Stimulated activated CD4-positive, alpha-beta T cell treated with anti-CD3 and anti-CD28 coated beads, Interleukin-4, amount 100 ng/mL, for 24 hours (primary cell): ENCODE measurements at regions not wholly inside any gene's neighbourhood (a gene's known extent, or its start where the extent isn't known, plus 50 kb on each side); places are given as distances from the start of the nearest gene placed in this dataset.

ENCODE experiments used
- DNase-seq: peaks from one replicate; pipeline ENCODE4 v3.0.0-alpha.2; 2020

DNA sequence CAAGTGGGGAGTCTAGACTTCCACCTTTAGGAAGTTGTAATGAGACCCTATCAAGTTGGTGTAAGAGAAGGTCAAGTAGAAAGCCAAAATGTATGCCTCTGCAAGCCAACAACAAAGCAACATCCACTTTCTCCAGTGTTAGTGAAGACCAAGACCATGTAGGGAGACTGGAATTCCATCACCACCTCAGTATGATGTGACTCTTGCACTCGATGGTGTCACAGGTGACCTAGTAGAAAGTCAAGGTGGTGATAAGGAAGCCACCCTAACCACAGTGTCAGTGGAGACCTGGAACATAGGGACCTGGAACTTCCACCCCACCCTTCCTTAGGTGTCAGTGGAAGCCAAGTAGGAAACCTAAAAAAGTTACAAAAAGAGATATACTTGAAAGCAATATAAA, 278.1 kb upstream of the KCNMB2 start:
- no peak for DNase-seq

GRCh38 chr3:178259703-178260102, 276.5 kb upstream of the KCNMB2 start:
- DNase-seq: no peak

DNA sequence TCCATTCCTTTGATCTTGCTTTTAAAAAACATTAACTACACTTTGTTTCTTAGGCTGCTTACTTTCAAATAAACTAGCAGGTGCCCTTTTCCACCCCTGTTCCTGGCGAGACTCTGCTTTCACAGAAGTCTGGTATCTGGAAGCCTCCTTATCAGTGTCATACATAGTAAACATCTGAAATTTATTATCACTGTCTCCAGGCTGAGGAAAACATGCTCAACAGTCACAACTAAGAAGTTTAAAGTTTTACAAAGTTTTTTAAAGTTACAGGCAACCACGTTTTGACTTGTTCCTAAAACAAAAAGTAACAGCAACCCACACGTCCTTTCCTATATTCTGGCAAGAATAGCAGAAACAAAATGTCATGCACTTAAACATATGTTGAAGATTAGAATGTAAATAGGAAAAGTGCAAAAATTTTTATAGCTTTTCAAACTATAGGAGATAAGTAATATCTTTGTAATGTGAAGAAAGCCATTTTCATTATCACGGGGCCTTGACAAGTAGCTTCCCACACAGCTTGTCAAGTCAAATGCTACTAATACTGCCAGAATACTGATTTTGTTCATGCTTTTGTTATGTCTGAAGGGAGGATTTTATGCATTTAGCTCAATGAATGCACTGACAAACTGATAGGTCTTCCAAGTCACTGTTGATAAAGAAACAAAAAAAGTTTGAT, 275.2 kb upstream of the KCNMB2 start:
- no peak for DNase-seq

DNA sequence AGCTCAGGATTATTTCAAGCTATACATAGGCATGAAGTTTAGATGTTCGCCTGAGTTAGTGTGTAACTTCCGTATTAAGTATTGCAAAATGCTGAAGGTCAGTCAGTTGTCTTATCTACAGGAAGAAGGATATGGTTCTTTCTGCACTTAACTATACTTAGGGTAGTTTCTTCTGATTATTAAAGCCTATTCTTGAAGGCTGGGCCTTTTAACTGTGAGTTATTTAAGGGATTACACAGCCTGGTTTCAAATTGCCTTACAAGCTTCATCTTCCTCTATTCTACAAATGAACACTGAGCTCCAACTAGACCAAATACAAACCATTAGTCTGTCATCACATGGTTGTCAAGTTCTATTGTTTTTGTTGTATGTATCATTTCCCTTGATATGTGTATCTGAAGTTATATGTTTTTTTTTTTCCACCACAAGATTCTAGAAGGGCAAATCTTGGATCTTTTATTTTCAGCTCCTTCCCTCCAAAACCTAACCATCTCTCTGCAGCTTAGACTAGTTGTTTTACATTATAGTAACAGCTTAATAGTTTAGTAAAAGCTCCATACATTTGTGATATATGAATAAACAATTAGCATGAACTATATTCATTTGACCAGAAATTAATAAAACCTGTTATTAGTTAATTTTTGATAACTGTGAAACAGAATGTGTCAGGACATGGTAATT, 272.9 kb upstream of the KCNMB2 start:
- DNase-seq: no peak

DNA sequence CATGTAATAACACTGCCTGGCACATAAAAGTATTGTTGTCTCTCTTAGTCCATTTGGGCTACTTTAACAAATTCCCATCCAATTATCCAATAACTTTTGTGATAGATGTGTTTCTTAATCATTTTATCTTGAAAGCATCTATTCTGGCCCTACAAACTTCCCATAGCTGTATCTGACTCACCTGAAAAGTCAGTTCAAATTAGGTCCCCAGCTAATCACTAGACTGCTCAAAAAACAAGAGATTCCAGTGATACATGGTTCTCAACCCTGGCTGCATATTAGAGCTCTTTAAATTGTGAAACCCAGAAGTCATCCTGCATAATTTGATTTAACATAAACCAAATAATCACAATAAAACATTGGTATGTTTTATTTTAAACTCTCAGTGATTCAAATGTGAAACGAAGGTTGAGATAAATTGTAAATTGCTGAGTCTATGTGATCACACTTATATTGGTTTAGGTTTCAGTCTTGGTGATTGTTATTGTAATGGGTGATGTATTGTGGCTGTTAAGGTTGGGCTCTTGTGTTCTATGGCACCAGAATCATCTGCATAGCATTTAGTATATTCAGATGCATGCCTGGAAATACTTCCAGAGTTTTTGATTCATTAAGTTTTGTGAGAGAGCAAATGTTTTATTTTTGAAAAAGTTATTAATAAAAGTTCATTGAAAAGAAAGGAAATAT, 268.9 kb upstream of the KCNMB2 start:
- DNase-seq: no peak

DNA sequence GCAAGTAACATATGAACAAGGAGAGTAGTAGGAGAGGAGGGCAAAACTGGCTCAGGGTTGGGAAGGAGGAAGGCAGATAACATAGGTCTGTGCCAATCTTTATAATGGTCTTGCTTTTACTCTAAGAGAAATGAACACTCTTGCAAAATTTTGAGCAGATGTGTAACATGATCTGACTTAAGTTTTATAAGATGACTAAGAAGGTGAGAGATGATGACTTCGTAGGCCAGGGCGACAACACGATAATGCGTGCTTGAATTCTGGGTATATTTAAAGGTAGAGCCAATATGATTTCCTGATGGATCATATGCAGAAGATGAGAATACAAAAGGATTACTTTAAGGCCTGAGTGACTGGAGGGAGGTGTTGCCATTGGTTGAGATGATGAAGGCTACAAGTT, 265.4 kb upstream of the KCNMB2 start:
- no peak for DNase-seq

GRCh38 chr3:178271740-178272387, 264.4 kb upstream of the KCNMB2 start:
- no peak for DNase-seq

GRCh38 chr3:178272841-178273240, 263.4 kb upstream of the KCNMB2 start:
- DNase-seq: no peak

- DNase-seq: no peak
These were observed 261.5 kb upstream of the KCNMB2 start for GRCh38 chr3:178274711-178275110.

DNA sequence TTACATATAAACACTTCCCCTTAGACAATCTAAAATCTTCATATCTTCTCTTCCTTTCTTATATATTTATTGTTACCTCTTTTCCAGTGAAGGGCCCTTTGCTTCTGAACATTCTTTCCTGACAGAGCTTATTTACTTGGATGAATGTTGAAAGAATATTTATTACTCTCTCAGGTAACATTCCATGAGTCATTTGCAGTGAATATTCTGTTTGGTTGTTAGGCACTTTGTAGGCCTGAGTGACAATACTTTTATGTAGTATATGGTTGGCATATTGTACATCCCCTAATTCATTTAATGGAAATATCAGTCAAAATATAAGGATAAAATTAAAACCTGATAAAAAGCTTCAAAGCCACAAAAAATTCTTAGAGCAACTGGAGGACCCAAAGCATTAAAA, 260.9 kb upstream of the KCNMB2 start:
- DNase-seq: no peak

GRCh38 chr3:178275793-178276192, 260.4 kb upstream of the KCNMB2 start:
- DNase-seq: no peak

- DNase-seq: no peak
These were observed 258.6 kb upstream of the KCNMB2 start for GRCh38 chr3:178277605-178278004.

DNA sequence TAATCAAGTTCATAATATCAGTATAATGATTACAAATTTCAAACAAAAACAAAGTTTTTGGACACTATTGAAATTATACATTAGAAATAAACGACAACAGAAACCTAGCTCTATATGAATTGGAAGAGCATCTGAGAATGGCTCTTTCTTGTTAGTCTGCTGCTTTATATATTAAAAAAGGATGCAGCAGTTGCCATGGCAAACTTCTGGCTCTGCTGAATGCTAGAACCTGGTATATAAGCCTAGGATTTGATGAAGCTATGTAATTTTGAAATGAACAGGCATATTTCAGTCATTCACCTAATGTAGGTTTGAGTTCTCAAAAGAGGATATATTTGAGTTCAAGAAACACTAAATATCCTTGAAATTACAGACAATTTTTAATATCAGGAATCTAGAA, 252.7 kb upstream of the KCNMB2 start:
- no peak for DNase-seq

DNA sequence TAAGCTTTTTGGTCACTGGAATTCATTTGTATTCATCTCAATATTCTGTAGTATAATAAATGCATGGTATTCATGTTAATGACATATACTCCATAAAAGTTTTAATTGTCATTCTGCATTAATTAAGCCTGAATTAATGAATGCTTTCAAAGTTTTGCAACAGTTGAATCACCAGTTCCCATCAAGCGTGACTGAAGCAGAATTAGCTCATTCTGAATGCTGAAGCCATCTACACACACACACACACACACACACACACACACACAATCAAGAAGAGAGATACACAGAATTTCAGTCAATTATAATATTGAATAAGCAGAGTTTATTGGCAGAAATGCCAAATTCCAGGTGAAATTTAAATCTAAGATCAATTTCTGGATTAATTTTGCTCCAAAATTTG, 252.1 kb upstream of the KCNMB2 start:
- no peak for DNase-seq

- no peak for DNase-seq
These were observed 248.2 kb upstream of the KCNMB2 start for GRCh38 chr3:178288074-178288473.

- DNase-seq: no peak
These were observed 246.6 kb upstream of the KCNMB2 start for GRCh38 chr3:178289544-178290160.

DNA sequence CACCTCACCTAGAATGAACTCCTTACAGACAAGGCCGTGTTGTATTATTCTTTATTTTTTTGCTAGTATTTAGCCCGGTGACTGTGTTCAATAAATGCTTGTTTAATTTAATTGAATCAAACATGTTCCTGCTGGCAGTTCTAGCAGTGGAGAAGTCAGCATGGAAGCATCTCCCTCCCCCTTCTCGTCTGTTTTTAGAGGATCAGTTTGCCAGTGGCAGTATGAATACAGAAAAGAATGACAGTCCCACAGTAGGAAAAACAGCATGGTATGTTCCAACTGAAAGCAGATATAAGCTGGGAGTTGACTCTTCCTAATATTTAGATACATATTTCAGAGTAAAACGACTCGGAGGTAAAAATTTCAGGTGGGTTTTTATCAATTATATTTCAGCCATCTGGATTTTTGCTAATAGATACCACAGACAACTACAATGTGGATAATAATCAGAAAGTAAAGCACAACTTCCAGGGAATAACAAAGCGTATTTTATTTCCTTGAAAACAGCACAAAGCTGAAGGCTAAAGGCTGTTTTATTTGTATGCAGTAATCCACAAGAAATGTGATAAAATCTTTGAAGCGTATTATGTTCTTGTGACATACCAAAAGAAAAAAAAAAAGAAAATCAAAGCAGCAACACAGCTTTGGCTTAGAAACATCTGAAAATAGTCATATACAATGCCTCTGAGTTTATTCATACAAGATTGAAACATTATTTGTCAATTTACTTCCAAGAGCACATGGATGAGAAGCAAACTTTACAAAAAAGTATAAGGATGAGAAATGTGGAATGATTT, 244.5 kb upstream of the KCNMB2 start:
- no peak for DNase-seq

GRCh38 chr3:178295292-178295912, 240.8 kb upstream of the KCNMB2 start:
- DNase-seq: no peak

GRCh38 chr3:178297199-178297598, 239.0 kb upstream of the KCNMB2 start:
- DNase-seq: no peak

- no peak for DNase-seq
These were observed 238.5 kb upstream of the KCNMB2 start for GRCh38 chr3:178297740-178298139.

- no peak for DNase-seq
These were observed 235.7 kb upstream of the KCNMB2 start for GRCh38 chr3:178300441-178300959.
